ENCODE measurements at regions not wholly inside any gene's neighbourhood (a gene's known extent, or its start where the extent isn't known, plus 50 kb on each side); places are given as distances from the start of the nearest gene placed in this dataset.

- Histone ChIP-seq H3K4me3 (no peak overlapping the region), H3K36me3 (ENCODE audit: insufficient read depth in 1 of 2, low read depth in 1 of 2) (no peaks in the 10 kb centered on the region), H3K4me1 (peaks cover 7% of the 10 kb centered on the region), H3K27ac (no peak overlapping the region), H3K27me3 (ENCODE audit: insufficient read depth in 3 of 3, low read length in 2 of 3) (peaks cover 0 to 3% (median 0%) of the 10 kb centered on the region in 3 donors), H3K9me3 (no peaks in the 10 kb centered on the region)
- TF ChIP-seq CTCF (IDR thresholded peaks at IDR 0.05): no peak
- WGBS, 3 donors: 93 to 100% (median 98%) methylated on average over 1 of the region's 1 CpG
- no peak for ATAC-seq
- no peak for DNase-seq
- intact Hi-C loops (cut with DNase I): no loop called here
These were observed 435.3 kb downstream of the ARHGEF28 start for GRCh38 chr5:74061292-74061691.

GRCh38 chr5:74059706-74060105, 433.7 kb downstream of the ARHGEF28 start:
- DNase-seq (no peak), ATAC-seq (no peak)
- intact Hi-C loops (cut with DNase I): loop anchor here in 1 of 2 donors (5.0 kb wide), 1 partner anchor 583 kb away; the partner anchor contains the start of gene ENC1
- H3K27me3 ChIP-seq (ENCODE audit: insufficient read depth in 3 of 3, low read length in 2 of 3): peaks cover 0 to 3% (median 0%) of the 10 kb centered on the region in 3 donors
- peaks cover 7% of the 10 kb centered on the region for H3K4me1 ChIP-seq
- no peak overlapping the region for H3K27ac ChIP-seq
- WGBS, 3 donors: 37 to 72% (median 67%) methylated on average over 1 of the region's 1 CpG
- no peaks in the 10 kb centered on the region for H3K36me3 ChIP-seq (ENCODE audit: insufficient read depth in 1 of 2, low read depth in 1 of 2)
- no peaks in the 10 kb centered on the region for H3K9me3 ChIP-seq
- no peak for TF ChIP-seq CTCF (IDR thresholded peaks at IDR 0.05)
- no peak overlapping the region for H3K4me3 ChIP-seq

GRCh38 chr5:74056789-74057164, 430.8 kb downstream of the ARHGEF28 start:
- H3K27ac ChIP-seq: no peak overlapping the region
- peak; percentile 50 for TF ChIP-seq CTCF (IDR thresholded peaks at IDR 0.05)
- H3K27me3 ChIP-seq (ENCODE audit: insufficient read depth in 3 of 3, low read length in 2 of 3): peaks cover 0 to 3% (median 0%) of the 10 kb centered on the region in 3 donors
- peaks cover 7% of the 10 kb centered on the region for H3K4me1 ChIP-seq
- no peaks in the 10 kb centered on the region for H3K36me3 ChIP-seq (ENCODE audit: insufficient read depth in 1 of 2, low read depth in 1 of 2)
- H3K4me3 ChIP-seq: no peak overlapping the region
- no peaks in the 10 kb centered on the region for H3K9me3 ChIP-seq
- ATAC-seq (peak in 3 of 4 donors; percentile 74 to 85 (median 76)), DNase-seq (no peak)
- intact Hi-C loops (cut with DNase I): loop anchor here in 1 of 2 donors (5.0 kb wide), 1 partner anchor 586 kb away; the partner anchor contains the start of gene ENC1

- Histone ChIP-seq H3K36me3 (ENCODE audit: insufficient read depth in 1 of 2, low read depth in 1 of 2) (no peaks in the 10 kb centered on the region), H3K27ac (no peak overlapping the region), H3K4me3 (no peak overlapping the region), H3K9me3 (no peaks in the 10 kb centered on the region), H3K27me3 (ENCODE audit: insufficient read depth in 3 of 3, low read length in 2 of 3) (peaks cover 0 to 2% (median 0%) of the 10 kb centered on the region in 3 donors), H3K4me1 (peaks cover 7% of the 10 kb centered on the region)
- DNase-seq (no peak), ATAC-seq (peak in 1 of 4 donors; percentile 5)
- 58 to 65% (median 61%) methylated on average over 7 of the region's 7 CpGs for WGBS, 3 donors
- intact Hi-C loops (cut with DNase I): loop anchor here in 1 of 2 donors (5.0 kb wide), 1 partner anchor 586 kb away; the partner anchor contains the start of gene ENC1
- no peak for TF ChIP-seq CTCF (IDR thresholded peaks at IDR 0.05)
These were observed 430.3 kb downstream of the ARHGEF28 start for GRCh38 chr5:74056107-74056788.
